Trophoblast cell (in vitro differentiated cells and primary cell): ENCODE measurements at regions not wholly inside any gene's neighbourhood (a gene's known extent, or its start where the extent isn't known, plus 50 kb on each side); places are given as distances from the start of the nearest gene placed in this dataset.

Source experiments
- DNase-seq, 2 donors: peaks; one replicate each; pipeline ENCODE4 v3.0.0-alpha.2; 2016
- H2AFZ ChIP-seq: 2 replicates; pipeline ENCODE4 v1.6.1; 2013; ENCODE audit warnings: low read length, moderate library complexity, mild to moderate bottlenecking; ENCODE audit not compliant: insufficient read depth, poor library complexity
- H2AK5ac ChIP-seq: 2 replicates; pipeline ENCODE4 v1.6.1; 2013; ENCODE audit warnings: mild to moderate bottlenecking, low read length
- H2BK120ac ChIP-seq: 2 replicates; pipeline ENCODE4 v1.6.1; 2013; ENCODE audit warnings: low read length, mild to moderate bottlenecking, moderate library complexity; ENCODE audit not compliant: insufficient read depth, poor library complexity
- H2BK12ac ChIP-seq: 2 replicates; pipeline ENCODE4 v1.6.1; 2013; ENCODE audit warnings: mild to moderate bottlenecking, low read length, moderate library complexity
- H2BK5ac ChIP-seq: 2 replicates; pipeline ENCODE4 v1.6.1; 2013; ENCODE audit warnings: low read length, low read depth, moderate library complexity, mild to moderate bottlenecking; ENCODE audit not compliant: poor library complexity
- H3K14ac ChIP-seq: 2 replicates; pipeline ENCODE4 v1.6.1; 2013; ENCODE audit warnings: mild to moderate bottlenecking, low read length
- H3K18ac ChIP-seq: 2 replicates; pipeline ENCODE4 v1.6.1; 2013; ENCODE audit warnings: mild to moderate bottlenecking, low read length
- H3K23ac ChIP-seq: 2 replicates; pipeline ENCODE4 v1.6.1; 2013; ENCODE audit warnings: low read length
- H3K27ac ChIP-seq: 2 replicates; pipeline ENCODE4 v1.5.1; 2013; ENCODE audit warnings: low read depth, mild to moderate bottlenecking, inconsistent platforms, low read length, moderate library complexity
- H3K27me3 ChIP-seq: 2 replicates; pipeline ENCODE4 v1.6.1; 2013; ENCODE audit warnings: inconsistent platforms, mild to moderate bottlenecking, low read length, moderate library complexity; ENCODE audit not compliant: insufficient read depth
- H3K36me3 ChIP-seq, 2 experiments: 1 replicate in 1 of 2; 2 replicates in 1 of 2; pipeline ENCODE4 v1.6.1; 2013; ENCODE audit warnings: low read length in 2 of 2, mild to moderate bottlenecking in 2 of 2, moderate library complexity in 1 of 2; ENCODE audit not compliant: insufficient read depth in 2 of 2, control insufficient read depth in 1 of 2
- H3K4ac ChIP-seq: 2 replicates; pipeline ENCODE4 v1.6.1; 2013; ENCODE audit warnings: low read depth, mild to moderate bottlenecking, low read length, moderate library complexity
- H3K4me1 ChIP-seq, 2 experiments: 1 replicate in 1 of 2; 2 replicates in 1 of 2; pipeline ENCODE4 v1.6.1; 2013; ENCODE audit warnings: low read length in 2 of 2, mild to moderate bottlenecking in 2 of 2, moderate library complexity in 1 of 2; ENCODE audit not compliant: insufficient read depth in 2 of 2, control insufficient read depth in 1 of 2
- H3K4me2 ChIP-seq: 2 replicates; pipeline ENCODE4 v1.6.1; 2013; ENCODE audit warnings: inconsistent platforms, mild to moderate bottlenecking, low read length, moderate library complexity
- H3K4me3 ChIP-seq: 2 replicates; pipeline ENCODE4 v1.5.1; 2013; ENCODE audit warnings: mild to moderate bottlenecking, low read depth, low read length, inconsistent platforms
- H3K79me1 ChIP-seq: one replicate; pipeline ENCODE4 v1.6.1; 2013; ENCODE audit warnings: low read length
- H3K79me2 ChIP-seq: 2 replicates; pipeline ENCODE4 v1.6.1; 2013; ENCODE audit warnings: low read length, mild to moderate bottlenecking; ENCODE audit not compliant: control insufficient read depth, insufficient read depth, poor library complexity
- H3K9ac ChIP-seq: 2 replicates; pipeline ENCODE4 v1.6.1; 2013; ENCODE audit warnings: mild to moderate bottlenecking, low read length
- H3K9me3 ChIP-seq: 2 replicates; pipeline ENCODE4 v1.6.1; 2013; ENCODE audit warnings: low read depth, mild to moderate bottlenecking, control low read depth, inconsistent platforms, low read length; ENCODE audit not compliant: insufficient read depth
- H4K12ac ChIP-seq: 2 replicates; pipeline ENCODE4 v1.6.1; 2013; ENCODE audit warnings: low read depth, mild to moderate bottlenecking, low read length, moderate library complexity
- H4K8ac ChIP-seq: 2 replicates; pipeline ENCODE4 v1.6.1; 2013; ENCODE audit warnings: low read depth, mild to moderate bottlenecking, low read length, moderate library complexity
- H4K91ac ChIP-seq: one replicate; pipeline ENCODE4 v1.6.1; 2013; ENCODE audit warnings: low read depth, mild to moderate bottlenecking, low read length, moderate library complexity
- WGBS: extraction: QIAGEN DNeasy Blood & Tissue Kit; methylation state at CpG from one replicate; pipeline ENCODE4 v1.1.7; 2013; ENCODE audit warnings: missing lambda C conversion rate; ENCODE audit not compliant: insufficient read length, insufficient coverage; ENCODE audit errors: extremely low coverage; 5-methylcytosine and 5-hydroxymethylcytosine counted together

- no peak overlapping the region for H3K9ac ChIP-seq
- H3K36me3 ChIP-seq: no peaks in the 10 kb centered on the region
- H2BK12ac ChIP-seq: no peak overlapping the region
- H4K91ac ChIP-seq: no peak overlapping the region
- no peak overlapping the region for H2AFZ ChIP-seq
- H4K8ac ChIP-seq: no peak overlapping the region
- H3K23ac ChIP-seq: no peak overlapping the region
- no peaks in the 10 kb centered on the region for H3K79me2 ChIP-seq
- H3K14ac ChIP-seq: no peak overlapping the region
- no peak overlapping the region for H4K12ac ChIP-seq
- no peaks in the 10 kb centered on the region for H3K4me1 ChIP-seq
- no peak overlapping the region for H3K27ac ChIP-seq
- H3K18ac ChIP-seq: no peak overlapping the region
- no peak overlapping the region for H2AK5ac ChIP-seq
- no peaks in the 10 kb centered on the region for H3K27me3 ChIP-seq
- no peak for DNase-seq
- WGBS: no CpG with 5 or more reads among the region's 6 CpGs
- no peak overlapping the region for H3K4ac ChIP-seq
- H3K79me1 ChIP-seq: no peaks in the 10 kb centered on the region
- no peak overlapping the region for H3K4me2 ChIP-seq
- H3K9me3 ChIP-seq: no peaks in the 10 kb centered on the region
- H2BK5ac ChIP-seq: no peak overlapping the region
- H2BK120ac ChIP-seq: no peak overlapping the region
- no peak overlapping the region for H3K4me3 ChIP-seq
Measured at GRCh38 chr10:128863411-128863810, 603.6 kb upstream of the MGMT start.

GRCh38 chr10:128863823-128864405 is 603.1 kb upstream of the MGMT start:
- Histone ChIP-seq H4K91ac (no peak overlapping the region), H3K79me1 (no peaks in the 10 kb centered on the region), H3K27me3 (no peaks in the 10 kb centered on the region), H3K23ac (no peak overlapping the region), H2BK5ac (no peak overlapping the region), H3K4me2 (no peak overlapping the region), H2AK5ac (no peak overlapping the region), H3K18ac (no peak overlapping the region), H3K4ac (no peak overlapping the region), H3K27ac (no peak overlapping the region), H3K9me3 (no peaks in the 10 kb centered on the region), H2BK12ac (no peak overlapping the region), H3K4me1 (no peaks in the 10 kb centered on the region), H3K9ac (no peak overlapping the region), H4K8ac (no peak overlapping the region), H2BK120ac (no peak overlapping the region), H3K14ac (no peak overlapping the region), H3K4me3 (no peak overlapping the region), H4K12ac (no peak overlapping the region), H2AFZ (no peak overlapping the region), H3K36me3 (no peaks in the 10 kb centered on the region), H3K79me2 (no peaks in the 10 kb centered on the region)
- no CpG with 5 or more reads among the region's 8 CpGs for WGBS
- DNase-seq: no peak

- no peak overlapping the region for H3K27ac ChIP-seq
- WGBS: no CpG with 5 or more reads among the region's 13 CpGs
- no peaks in the 10 kb centered on the region for H3K79me1 ChIP-seq
- no peak overlapping the region for H3K4me2 ChIP-seq
- H3K9ac ChIP-seq: no peak overlapping the region
- H3K9me3 ChIP-seq: no peaks in the 10 kb centered on the region
- no peaks in the 10 kb centered on the region for H3K36me3 ChIP-seq
- H4K8ac ChIP-seq: no peak overlapping the region
- no peaks in the 10 kb centered on the region for H3K79me2 ChIP-seq
- H4K12ac ChIP-seq: no peak overlapping the region
- H2AFZ ChIP-seq: no peak overlapping the region
- no peak overlapping the region for H4K91ac ChIP-seq
- H2BK5ac ChIP-seq: no peak overlapping the region
- H3K4me3 ChIP-seq: no peak overlapping the region
- H3K14ac ChIP-seq: no peak overlapping the region
- no peak overlapping the region for H3K18ac ChIP-seq
- H2BK120ac ChIP-seq: no peak overlapping the region
- no peak for DNase-seq
- no peak overlapping the region for H3K4ac ChIP-seq
- H3K27me3 ChIP-seq: no peaks in the 10 kb centered on the region
- no peaks in the 10 kb centered on the region for H3K4me1 ChIP-seq
- no peak overlapping the region for H3K23ac ChIP-seq
- no peak overlapping the region for H2AK5ac ChIP-seq
- H2BK12ac ChIP-seq: no peak overlapping the region
Measured at GRCh38 chr10:128864554-128865295, 602.3 kb upstream of the MGMT start.

GRCh38 chr10:128865436-128866195 is 601.4 kb upstream of the MGMT start:
- Histone ChIP-seq H3K36me3 (no peaks in the 10 kb centered on the region), H2AFZ (no peak overlapping the region), H4K91ac (no peak overlapping the region), H3K79me2 (no peaks in the 10 kb centered on the region), H2BK120ac (no peak overlapping the region), H4K8ac (no peak overlapping the region), H3K4me1 (no peaks in the 10 kb centered on the region), H3K18ac (no peak overlapping the region), H3K9me3 (no peaks in the 10 kb centered on the region), H3K27ac (no peak overlapping the region), H3K9ac (no peak overlapping the region), H3K4me2 (no peak overlapping the region), H2BK12ac (no peak overlapping the region), H3K14ac (no peak overlapping the region), H2BK5ac (no peak overlapping the region), H3K79me1 (no peaks in the 10 kb centered on the region), H3K23ac (no peak overlapping the region), H3K4ac (no peak overlapping the region), H3K4me3 (no peak overlapping the region), H3K27me3 (no peaks in the 10 kb centered on the region), H4K12ac (no peak overlapping the region), H2AK5ac (no peak overlapping the region)
- no CpG with 5 or more reads among the region's 14 CpGs for WGBS
- DNase-seq: no peak
